ENCODE measurements at regions not wholly inside any gene's neighbourhood (a gene's known extent, or its start where the extent isn't known, plus 50 kb on each side); places are given as distances from the start of the nearest gene placed in this dataset.

- H3K27me3 ChIP-seq = no peaks in the 10 kb centered on the region
- no peaks in the 10 kb centered on the region for H3K4me1 ChIP-seq
- H3K27ac ChIP-seq = no peak overlapping the region
- intact Hi-C loops (cut with DNase I; ENCODE audit: low total_unique reads) (no loop called here), in situ Hi-C loops (cut with MboI; ENCODE audit: low pct_ligation_motif_present in 1 of 4, low pct_unique_long_range_greater_than_20kb in 1 of 4, low sequenced_read_pairs in 3 of 4) (no loop called here)
- H3K36me3 ChIP-seq = no peaks in the 10 kb centered on the region
- no peak for DNase-seq
- H3K9me3 ChIP-seq = no peaks in the 10 kb centered on the region
- TF ChIP-seq EP300 (IDR thresholded peaks at IDR 0.05; ENCODE audit: low read depth) = no peak
- no peak for TF ChIP-seq POLR2A (IDR thresholded peaks at IDR 0.05)
- TF ChIP-seq POLR2AphosphoS5 (IDR thresholded peaks at IDR 0.05) = no peak
- TF ChIP-seq, protein P1, sequence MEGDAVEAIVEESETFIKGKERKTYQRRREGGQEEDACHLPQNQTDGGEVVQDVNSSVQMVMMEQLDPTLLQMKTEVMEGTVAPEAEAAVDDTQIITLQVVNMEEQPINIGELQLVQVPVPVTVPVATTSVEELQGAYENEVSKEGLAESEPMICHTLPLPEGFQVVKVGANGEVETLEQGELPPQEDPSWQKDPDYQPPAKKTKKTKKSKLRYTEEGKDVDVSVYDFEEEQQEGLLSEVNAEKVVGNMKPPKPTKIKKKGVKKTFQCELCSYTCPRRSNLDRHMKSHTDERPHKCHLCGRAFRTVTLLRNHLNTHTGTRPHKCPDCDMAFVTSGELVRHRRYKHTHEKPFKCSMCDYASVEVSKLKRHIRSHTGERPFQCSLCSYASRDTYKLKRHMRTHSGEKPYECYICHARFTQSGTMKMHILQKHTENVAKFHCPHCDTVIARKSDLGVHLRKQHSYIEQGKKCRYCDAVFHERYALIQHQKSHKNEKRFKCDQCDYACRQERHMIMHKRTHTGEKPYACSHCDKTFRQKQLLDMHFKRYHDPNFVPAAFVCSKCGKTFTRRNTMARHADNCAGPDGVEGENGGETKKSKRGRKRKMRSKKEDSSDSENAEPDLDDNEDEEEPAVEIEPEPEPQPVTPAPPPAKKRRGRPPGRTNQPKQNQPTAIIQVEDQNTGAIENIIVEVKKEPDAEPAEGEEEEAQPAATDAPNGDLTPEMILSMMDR (IDR thresholded peaks at IDR 0.05) = no peak
- H3K4me3 ChIP-seq = no peak overlapping the region
- WGBS, 2 donors (ENCODE audit: low coverage in 1 of 2) = 13 to 14% methylated on average over 1 of the region's 1 CpG
These were observed 120.4 kb downstream of the TBX5 start for GRCh38 chr12:114285554-114285953.

- Histone ChIP-seq H3K36me3 (no peaks in the 10 kb centered on the region), H3K4me1 (no peaks in the 10 kb centered on the region), H3K27ac (no peak overlapping the region), H3K9me3 (no peaks in the 10 kb centered on the region), H3K4me3 (no peak overlapping the region), H3K27me3 (no peaks in the 10 kb centered on the region)
- no peak for DNase-seq
- intact Hi-C loops (cut with DNase I; ENCODE audit: low total_unique reads) (no loop called here), in situ Hi-C loops (cut with MboI; ENCODE audit: low pct_ligation_motif_present in 1 of 4, low pct_unique_long_range_greater_than_20kb in 1 of 4, low sequenced_read_pairs in 3 of 4) (no loop called here)
- TF ChIP-seq POLR2AphosphoS5 (IDR thresholded peaks at IDR 0.05) (no peak), EP300 (IDR thresholded peaks at IDR 0.05; ENCODE audit: low read depth) (no peak), POLR2A (IDR thresholded peaks at IDR 0.05) (no peak)
- TF ChIP-seq, protein P1 (IDR thresholded peaks at IDR 0.05) = no peak
- WGBS, 2 donors (ENCODE audit: low coverage in 1 of 2) = 63 to 100% methylated on average over 1 to 4 of the region's 4 CpGs
These were observed 121.9 kb downstream of the TBX5 start for GRCh38 chr12:114284041-114284440.

GRCh38 chr12:114275932-114276785 lies 129.8 kb downstream of the TBX5 start:
- Histone ChIP-seq H3K4me1 (no peaks in the 10 kb centered on the region), H3K36me3 (no peaks in the 10 kb centered on the region), H3K27ac (no peak overlapping the region), H3K27me3 (no peaks in the 10 kb centered on the region), H3K9me3 (no peaks in the 10 kb centered on the region), H3K4me3 (no peak overlapping the region)
- TF ChIP-seq EP300 (IDR thresholded peaks at IDR 0.05; ENCODE audit: low read depth) (no peak), POLR2A (IDR thresholded peaks at IDR 0.05) (no peak), POLR2AphosphoS5 (IDR thresholded peaks at IDR 0.05) (no peak)
- TF ChIP-seq, protein P1 (IDR thresholded peaks at IDR 0.05) = no peak
- in situ Hi-C loops (cut with MboI; ENCODE audit: low pct_ligation_motif_present in 1 of 4, low pct_unique_long_range_greater_than_20kb in 1 of 4, low sequenced_read_pairs in 3 of 4) (no loop called here), intact Hi-C loops (cut with DNase I; ENCODE audit: low total_unique reads) (no loop called here)
- 9 to 15% methylated on average over 1 to 3 of the region's 3 CpGs for WGBS, 2 donors (ENCODE audit: low coverage in 1 of 2)
- DNase-seq = no peak

- in situ Hi-C loops (cut with MboI; ENCODE audit: low pct_ligation_motif_present in 1 of 4, low pct_unique_long_range_greater_than_20kb in 1 of 4, low sequenced_read_pairs in 3 of 4) = no loop called here
- Histone ChIP-seq H3K36me3 (no peaks in the 10 kb centered on the region), H3K4me3 (no peak overlapping the region), H3K27ac (no peak overlapping the region), H3K4me1 (no peaks in the 10 kb centered on the region), H3K9me3 (no peaks in the 10 kb centered on the region), H3K27me3 (no peaks in the 10 kb centered on the region)
- 40 to 67% methylated on average over 1 to 4 of the region's 4 CpGs for WGBS, 2 donors (ENCODE audit: low coverage in 1 of 2)
- no peak for DNase-seq
- intact Hi-C loops (cut with DNase I; ENCODE audit: low total_unique reads) = no loop called here
- TF ChIP-seq POLR2A (IDR thresholded peaks at IDR 0.05) = no peak
- no peak for TF ChIP-seq EP300 (IDR thresholded peaks at IDR 0.05; ENCODE audit: low read depth)
- TF ChIP-seq, protein P1 (IDR thresholded peaks at IDR 0.05) = no peak
- TF ChIP-seq POLR2AphosphoS5 (IDR thresholded peaks at IDR 0.05) = no peak
These were observed 130.9 kb downstream of the TBX5 start for GRCh38 chr12:114275086-114275485.

All from transverse colon (tissue), 4 donors.